HG03159 (cell line): ENCODE measurements at regions not wholly inside any gene's neighbourhood (a gene's known extent, or its start where the extent isn't known, plus 50 kb on each side); places are given as distances from the start of the nearest gene placed in this dataset.

ENCODE experiments used
- ATAC-seq: cut with Tn5 transposase; IDR thresholded peaks from one replicate; pipeline ENCODE4 v1.9.1; 2021; ENCODE audit warnings: mild to moderate bottlenecking, moderate library complexity; ENCODE audit not compliant: unreplicated experiment

- no peak for ATAC-seq
Observed at GRCh38 chr12:63090716-63091115, 60.3 kb downstream of the AVPR1A start.

GRCh38 chr12:63086149-63086915, 64.7 kb downstream of the AVPR1A start:
- no peak for ATAC-seq

- ATAC-seq: no peak
Observed at GRCh38 chr12:63085120-63085519, 65.9 kb downstream of the AVPR1A start.

- ATAC-seq: no peak
Observed at GRCh38 chr12:63084501-63084900, 66.5 kb downstream of the AVPR1A start.

GRCh38 chr12:63083046-63083445, 68.0 kb downstream of the AVPR1A start:
- no peak for ATAC-seq

GRCh38 chr12:63079791-63080502, 71.1 kb downstream of the AVPR1A start:
- ATAC-seq: no peak

- ATAC-seq: no peak
Observed at GRCh38 chr12:63078906-63079305, 72.1 kb downstream of the AVPR1A start.

GRCh38 chr12:63075376-63076060, 75.5 kb downstream of the AVPR1A start:
- ATAC-seq: no peak

GRCh38 chr12:63070709-63071108, 80.3 kb downstream of the AVPR1A start:
- no peak for ATAC-seq

GRCh38 chr12:63069860-63070617, 81.0 kb downstream of the AVPR1A start:
- ATAC-seq: no peak

- peak; percentile 76 for ATAC-seq
Observed at GRCh38 chr12:63068857-63069442, 82.1 kb downstream of the AVPR1A start.

- no peak for ATAC-seq
Observed at GRCh38 chr12:63066782-63067181, 84.2 kb downstream of the AVPR1A start.

GRCh38 chr12:63066136-63066535, 84.9 kb downstream of the AVPR1A start:
- no peak for ATAC-seq

GRCh38 chr12:63064080-63064479, 86.9 kb downstream of the AVPR1A start:
- no peak for ATAC-seq

GRCh38 chr12:63056649-63057048, 94.4 kb downstream of the AVPR1A start:
- ATAC-seq: no peak

GRCh38 chr12:63052696-63053095, 98.3 kb downstream of the AVPR1A start:
- ATAC-seq: no peak

- no peak for ATAC-seq
Observed at GRCh38 chr12:63047146-63047545, 103.9 kb downstream of the AVPR1A start.

- no peak for ATAC-seq
Observed at GRCh38 chr12:63045020-63045860, 105.8 kb downstream of the AVPR1A start.

GRCh38 chr12:63042646-63043045, 107.7 kb upstream of the PPM1H start:
- no peak for ATAC-seq

- ATAC-seq: no peak
Observed at GRCh38 chr12:63041601-63042000, 106.7 kb upstream of the PPM1H start.
